Duodenal mucosa (tissue), 2 donors: ENCODE measurements at regions not wholly inside any gene's neighbourhood (a gene's known extent, or its start where the extent isn't known, plus 50 kb on each side); places are given as distances from the start of the nearest gene placed in this dataset.

Source experiments
- H3K27ac ChIP-seq: one replicate; pipeline ENCODE4 v1.7.0; 2013; ENCODE audit warnings: low read depth, low read length
- H3K27me3 ChIP-seq, 2 donors: one replicate each; pipeline ENCODE4 v1.7.0; 2013; ENCODE audit warnings: low read length in 2 of 2, control low read depth in 1 of 2; ENCODE audit not compliant: insufficient read depth in 2 of 2, control insufficient read depth in 1 of 2
- H3K36me3 ChIP-seq, 2 donors: one replicate each; pipeline ENCODE4 v1.7.0; 2013; ENCODE audit warnings: low read length in 2 of 2, control low read depth in 1 of 2; ENCODE audit not compliant: insufficient read depth in 2 of 2, control insufficient read depth in 1 of 2
- H3K4me1 ChIP-seq, 2 donors: one replicate each; pipeline ENCODE4 v1.7.0; 2013; ENCODE audit warnings: low read length in 2 of 2, control low read depth in 1 of 2; ENCODE audit not compliant: insufficient read depth in 2 of 2, control insufficient read depth in 1 of 2
- H3K4me3 ChIP-seq, 2 donors: one replicate each; pipeline ENCODE4 v1.7.0; 2013; ENCODE audit warnings: low read length in 2 of 2, low read depth in 1 of 2
- H3K9ac ChIP-seq, 2 donors: one replicate each; pipeline ENCODE4 v1.7.0; 2013; ENCODE audit warnings: low read length in 2 of 2, low read depth in 1 of 2
- H3K9me3 ChIP-seq, 2 donors: one replicate each; pipeline ENCODE4 v1.7.0; 2013; ENCODE audit warnings: low read length in 2 of 2, control low read depth in 1 of 2; ENCODE audit not compliant: control insufficient read depth in 1 of 2

DNA sequence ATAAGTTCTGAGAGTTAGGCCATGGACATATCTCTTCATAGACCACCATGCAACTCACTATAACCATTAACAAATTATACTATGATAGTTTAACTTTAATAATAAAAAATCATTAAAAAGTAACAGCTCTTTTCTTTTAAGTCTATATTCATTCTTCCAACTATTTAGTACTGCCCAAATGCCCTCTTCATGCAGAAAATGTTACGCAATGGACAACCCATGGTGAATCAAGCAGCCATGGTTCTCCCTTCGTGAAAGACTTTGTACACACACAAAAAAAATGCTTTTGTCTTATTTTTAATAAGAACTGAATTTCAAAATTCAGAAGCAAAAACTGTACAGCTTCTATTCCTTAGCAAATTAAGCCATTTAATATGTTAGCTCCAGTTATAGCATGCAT, 401.1 kb downstream of the EFNA5 start:
- no peak overlapping the region for H3K27ac ChIP-seq
- H3K9ac ChIP-seq, result no peak overlapping the region
- H3K4me3 ChIP-seq, result no peak overlapping the region
- no peaks in the 10 kb centered on the region for H3K27me3 ChIP-seq
- H3K9me3 ChIP-seq, result no peaks in the 10 kb centered on the region
- no peaks in the 10 kb centered on the region for H3K4me1 ChIP-seq
- H3K36me3 ChIP-seq, result no peaks in the 10 kb centered on the region

DNA sequence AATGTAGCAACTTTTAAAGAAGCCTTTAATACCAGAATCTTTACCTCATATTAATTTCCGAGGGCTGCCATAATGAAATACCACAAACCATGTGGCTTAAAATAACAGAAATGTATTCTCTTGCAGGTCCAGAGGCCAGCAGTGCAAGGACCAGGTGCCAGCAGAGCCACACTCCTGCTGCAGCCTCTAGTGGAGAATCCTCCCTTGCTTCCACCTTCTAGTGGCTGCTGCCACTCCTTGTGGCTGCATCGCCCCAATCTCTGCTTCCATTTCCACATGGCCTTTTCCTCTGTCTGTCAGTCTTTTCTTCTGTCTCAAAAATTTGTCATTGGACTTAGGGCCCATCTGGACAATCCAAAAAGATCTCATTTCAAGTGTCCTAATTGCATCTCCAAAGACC, 401.5 kb downstream of the EFNA5 start:
- Histone ChIP-seq H3K4me3 (no peak overlapping the region), H3K4me1 (no peaks in the 10 kb centered on the region)

DNA sequence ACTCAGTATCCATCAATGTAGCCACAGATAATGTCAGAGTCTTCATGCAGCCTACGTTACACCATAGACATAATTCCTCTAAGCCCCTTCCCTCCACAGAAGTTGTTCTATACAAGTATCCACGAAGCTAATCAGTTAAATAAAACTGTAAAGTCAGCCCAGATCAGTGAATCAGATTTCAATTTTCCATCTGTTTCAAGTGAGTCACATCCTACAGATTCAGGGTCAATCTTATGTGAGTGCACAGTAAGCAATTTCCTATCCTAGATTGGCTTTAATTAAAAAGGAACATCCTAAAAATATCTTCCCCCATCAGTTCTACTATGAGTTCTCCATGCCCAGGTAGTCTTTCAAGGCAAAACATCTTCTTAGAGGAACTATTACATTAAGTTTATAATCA, 402.5 kb downstream of the EFNA5 start:
- no peak overlapping the region for H3K4me3 ChIP-seq
- no peaks in the 10 kb centered on the region for H3K27me3 ChIP-seq
- no peaks in the 10 kb centered on the region for H3K4me1 ChIP-seq
- H3K27ac ChIP-seq, result no peak overlapping the region
- H3K9ac ChIP-seq, result no peak overlapping the region
- H3K9me3 ChIP-seq, result no peaks in the 10 kb centered on the region
- H3K36me3 ChIP-seq, result no peaks in the 10 kb centered on the region

More for the DNA sequence above, 401.5 kb downstream of the EFNA5 start:
- H3K36me3 ChIP-seq, result no peaks in the 10 kb centered on the region
- H3K9me3 ChIP-seq, result no peaks in the 10 kb centered on the region
- no peaks in the 10 kb centered on the region for H3K27me3 ChIP-seq
- no peak overlapping the region for H3K9ac ChIP-seq
- no peak overlapping the region for H3K27ac ChIP-seq

DNA sequence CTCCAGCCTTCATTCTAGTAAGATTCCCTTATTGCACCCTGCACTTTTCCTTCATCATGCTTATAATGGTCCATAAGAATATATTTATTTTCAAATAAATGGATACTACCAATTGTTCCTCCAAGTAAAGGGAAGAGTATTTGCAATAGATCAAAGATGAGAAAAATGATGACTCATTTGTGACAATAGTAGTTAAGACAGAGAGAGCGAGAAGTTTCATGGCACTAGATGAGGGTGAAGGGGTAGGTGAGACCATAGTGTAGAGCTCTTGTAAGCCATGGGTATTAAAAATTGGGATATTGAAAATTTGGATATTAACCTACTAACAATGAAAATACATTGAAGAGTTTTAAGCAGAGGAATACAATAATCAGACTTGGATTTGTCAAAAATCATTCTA, 404.6 kb downstream of the EFNA5 start:
- no peaks in the 10 kb centered on the region for H3K4me1 ChIP-seq
- H3K36me3 ChIP-seq, result no peaks in the 10 kb centered on the region
- no peaks in the 10 kb centered on the region for H3K9me3 ChIP-seq
- H3K4me3 ChIP-seq, result no peak overlapping the region
- H3K9ac ChIP-seq, result no peak overlapping the region
- H3K27ac ChIP-seq, result no peak overlapping the region
- no peaks in the 10 kb centered on the region for H3K27me3 ChIP-seq

DNA sequence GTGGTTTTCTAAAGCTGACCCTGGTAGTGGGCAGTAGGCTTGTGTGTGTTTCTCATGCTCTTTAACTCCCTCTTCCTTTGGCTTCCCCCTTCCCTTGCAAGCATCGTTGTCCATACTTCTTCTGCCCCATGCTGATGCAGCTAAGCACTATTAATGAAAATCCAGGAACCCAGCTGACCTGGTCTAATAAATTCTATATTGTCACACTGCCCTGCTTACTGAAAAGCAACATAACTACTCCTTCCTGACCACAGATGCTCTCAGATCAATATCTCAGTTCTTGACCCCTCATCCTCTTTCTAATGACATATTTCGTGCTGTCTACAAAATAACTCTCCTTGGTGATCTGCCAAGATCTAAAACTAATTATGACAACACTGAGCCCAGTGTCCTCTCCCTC, 405.5 kb downstream of the EFNA5 start:
- Histone ChIP-seq H3K9me3 (no peaks in the 10 kb centered on the region), H3K4me1 (no peaks in the 10 kb centered on the region), H3K27ac (no peak overlapping the region), H3K4me3 (no peak overlapping the region), H3K27me3 (no peaks in the 10 kb centered on the region), H3K9ac (no peak overlapping the region), H3K36me3 (no peaks in the 10 kb centered on the region)

DNA sequence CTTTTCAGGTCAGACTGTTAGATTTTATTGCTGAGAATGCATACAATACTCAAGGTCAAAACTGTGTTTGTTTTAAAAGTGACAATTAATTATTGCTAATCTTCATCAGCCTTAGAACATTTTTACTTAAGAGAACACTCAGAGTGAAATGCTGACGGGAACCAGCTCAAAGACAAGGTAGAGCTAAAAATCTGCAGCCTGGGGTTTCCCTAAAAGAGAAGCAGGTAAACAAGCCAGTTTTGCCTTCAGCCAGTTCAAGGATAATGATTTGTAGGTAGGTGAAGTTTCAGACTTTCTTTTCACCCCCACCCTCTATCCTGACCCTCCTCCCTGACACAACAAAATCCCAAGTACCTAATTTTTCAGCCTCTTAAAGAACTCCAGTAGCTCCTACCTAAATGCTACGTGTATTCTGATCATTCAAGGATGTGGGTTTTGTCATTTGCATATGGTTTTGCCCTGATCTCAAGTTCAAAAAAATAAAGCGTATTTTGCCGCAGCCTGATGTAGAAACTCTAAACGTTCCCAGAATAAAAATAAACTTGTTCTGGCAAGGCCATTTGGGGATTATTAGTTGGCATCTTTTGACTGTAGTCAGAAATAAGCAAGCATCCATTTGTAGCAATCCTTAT, 407.2 kb downstream of the EFNA5 start:
- Histone ChIP-seq H3K36me3 (no peaks in the 10 kb centered on the region), H3K9me3 (no peaks in the 10 kb centered on the region), H3K4me3 (no peak overlapping the region), H3K4me1 (no peaks in the 10 kb centered on the region), H3K27me3 (no peaks in the 10 kb centered on the region), H3K9ac (no peak overlapping the region), H3K27ac (no peak overlapping the region)

DNA sequence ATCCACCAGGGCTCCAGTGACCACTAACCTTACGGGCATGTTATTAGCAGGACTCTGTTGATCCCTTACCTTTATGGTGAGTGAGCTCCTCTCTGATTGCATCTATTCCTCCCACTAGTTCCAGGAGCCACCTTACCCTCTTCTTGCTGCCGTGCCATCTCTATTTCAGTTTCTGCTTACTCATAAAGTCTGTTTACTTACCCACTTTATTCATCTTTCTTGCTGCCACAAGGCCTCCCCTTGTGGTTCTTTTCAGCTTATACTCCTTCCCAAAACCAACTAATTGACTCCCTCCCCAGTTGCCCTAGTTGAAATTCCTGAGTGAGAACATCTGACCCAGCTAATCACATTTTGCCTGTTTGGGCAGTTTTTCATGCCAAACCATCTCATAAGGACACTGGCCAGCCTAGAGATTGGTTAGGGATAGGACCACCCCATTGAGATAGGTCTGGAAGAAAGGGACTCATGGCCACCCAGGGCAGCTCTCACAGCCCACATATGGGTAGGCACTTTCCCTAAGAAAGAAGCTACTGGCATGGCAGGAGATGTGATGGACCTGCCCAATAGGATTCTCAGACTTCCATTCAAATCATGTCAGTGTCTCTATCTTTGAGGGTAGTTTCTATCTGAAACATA, 412.7 kb downstream of the EFNA5 start:
- Histone ChIP-seq H3K27ac (no peak overlapping the region), H3K4me3 (no peak overlapping the region), H3K36me3 (no peaks in the 10 kb centered on the region), H3K9me3 (no peaks in the 10 kb centered on the region), H3K27me3 (no peaks in the 10 kb centered on the region), H3K9ac (no peak overlapping the region), H3K4me1 (no peaks in the 10 kb centered on the region)

DNA sequence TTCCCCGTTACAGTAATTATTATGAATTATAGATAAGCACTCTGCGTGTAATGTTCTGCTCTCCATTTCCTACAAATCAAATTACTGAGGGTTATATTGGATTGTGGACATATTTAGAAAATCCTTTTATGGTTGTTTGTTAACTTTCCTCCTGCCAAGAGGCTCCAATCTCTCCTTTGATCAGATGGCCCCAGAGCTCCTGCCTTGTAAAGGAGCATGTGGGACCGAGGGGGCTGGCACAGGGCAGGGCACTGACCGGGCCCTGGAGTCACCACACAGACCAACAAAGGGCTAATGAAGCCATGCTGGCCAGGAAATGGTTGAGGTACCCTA, 415.9 kb downstream of the EFNA5 start:
- Histone ChIP-seq H3K4me3 (no peak overlapping the region), H3K36me3 (no peaks in the 10 kb centered on the region), H3K4me1 (no peaks in the 10 kb centered on the region), H3K9me3 (no peaks in the 10 kb centered on the region), H3K27me3 (no peaks in the 10 kb centered on the region), H3K27ac (no peak overlapping the region), H3K9ac (no peak overlapping the region)

DNA sequence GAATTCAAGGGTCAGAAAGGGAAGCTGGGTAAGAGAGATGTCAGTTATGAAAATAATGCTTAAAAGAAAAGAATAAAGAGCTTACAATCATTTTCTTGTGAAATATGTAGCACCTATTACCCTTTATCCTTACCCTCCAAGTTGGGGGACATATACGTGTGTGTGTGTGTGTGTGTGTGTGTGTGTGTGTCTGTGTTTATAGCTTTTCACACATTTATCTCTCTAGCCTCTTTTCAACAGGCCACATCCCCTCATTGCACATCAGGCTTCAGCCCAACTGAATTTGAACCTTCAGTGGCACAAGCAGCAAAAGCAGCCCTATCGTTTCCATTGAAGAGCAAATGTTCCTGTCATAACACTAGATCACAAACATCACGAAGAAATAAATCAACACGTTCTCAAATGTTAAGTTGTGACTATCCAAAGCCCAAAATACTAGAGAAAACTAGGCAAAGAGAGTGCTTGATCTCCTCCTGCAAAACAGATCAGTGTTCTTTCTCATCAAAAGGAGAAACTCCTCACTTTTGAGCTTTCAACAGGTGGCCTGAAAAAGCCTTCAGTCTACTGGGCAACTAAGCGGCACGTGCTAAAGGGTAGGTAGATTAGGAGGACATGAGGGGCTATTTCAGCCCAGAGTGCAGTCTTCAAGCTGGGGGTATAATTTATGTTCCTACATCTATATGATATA, 416.4 kb downstream of the EFNA5 start:
- Histone ChIP-seq H3K9ac (no peak overlapping the region), H3K36me3 (no peaks in the 10 kb centered on the region), H3K9me3 (no peaks in the 10 kb centered on the region), H3K27me3 (no peaks in the 10 kb centered on the region), H3K27ac (no peak overlapping the region), H3K4me1 (no peaks in the 10 kb centered on the region), H3K4me3 (no peak overlapping the region)

DNA sequence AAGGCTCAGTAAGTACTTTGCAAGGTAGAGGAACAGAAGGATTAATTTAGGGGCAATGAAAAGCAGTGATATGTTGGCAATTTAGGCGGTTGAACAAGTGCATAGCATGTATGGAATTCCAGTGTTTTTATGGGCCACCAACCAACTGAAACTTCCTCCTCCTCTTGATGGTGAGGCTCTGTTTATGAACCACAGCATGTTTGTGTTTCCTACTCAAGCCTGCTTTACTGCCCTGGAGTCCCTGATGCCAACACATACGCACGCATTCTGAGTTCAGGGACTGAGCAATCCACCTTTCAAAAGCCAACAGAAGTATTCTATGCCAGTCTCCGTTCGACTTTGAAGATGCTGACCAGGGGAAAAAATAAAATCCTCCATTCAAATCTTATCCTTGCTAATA, 417.5 kb downstream of the EFNA5 start:
- no peaks in the 10 kb centered on the region for H3K4me1 ChIP-seq
- H3K36me3 ChIP-seq, result no peaks in the 10 kb centered on the region
- H3K9ac ChIP-seq, result no peak overlapping the region
- no peak overlapping the region for H3K27ac ChIP-seq
- H3K9me3 ChIP-seq, result no peaks in the 10 kb centered on the region
- no peak overlapping the region for H3K4me3 ChIP-seq
- H3K27me3 ChIP-seq, result no peaks in the 10 kb centered on the region
